Thyroid gland (tissue), 4 donors: ENCODE measurements at regions not wholly inside any gene's neighbourhood (a gene's known extent, or its start where the extent isn't known, plus 50 kb on each side); places are given as distances from the start of the nearest gene placed in this dataset.

ENCODE experiments used
- POLR2A ChIP-seq, 2 donors: fragments of 450-650 bp; IDR thresholded peaks; one replicate each; pipeline ENCODE4 v1.6.1; 2017; ENCODE audit warnings: antibody characterized with exemption in 2 of 2, mild to moderate bottlenecking in 2 of 2, moderate library complexity in 1 of 2
- TF ChIP-seq, protein P1 (sequence below), 6 experiments: fragments of 200-600 bp in 3 of 6; fragments of 450-650 bp in 3 of 6; sonication (generic) in 3 of 6; IDR thresholded peaks; one replicate each; pipeline ENCODE4 v1.5.1; 2016 to 2019; ENCODE audit warnings: antibody characterized with exemption in 6 of 6, mild to moderate bottlenecking in 2 of 6, inconsistent platforms in 1 of 6, moderate library complexity in 1 of 6

GRCh38 chr21:38144193-38144592, 112.6 kb upstream of the KCNJ15 start:
- TF ChIP-seq, protein P1, sequence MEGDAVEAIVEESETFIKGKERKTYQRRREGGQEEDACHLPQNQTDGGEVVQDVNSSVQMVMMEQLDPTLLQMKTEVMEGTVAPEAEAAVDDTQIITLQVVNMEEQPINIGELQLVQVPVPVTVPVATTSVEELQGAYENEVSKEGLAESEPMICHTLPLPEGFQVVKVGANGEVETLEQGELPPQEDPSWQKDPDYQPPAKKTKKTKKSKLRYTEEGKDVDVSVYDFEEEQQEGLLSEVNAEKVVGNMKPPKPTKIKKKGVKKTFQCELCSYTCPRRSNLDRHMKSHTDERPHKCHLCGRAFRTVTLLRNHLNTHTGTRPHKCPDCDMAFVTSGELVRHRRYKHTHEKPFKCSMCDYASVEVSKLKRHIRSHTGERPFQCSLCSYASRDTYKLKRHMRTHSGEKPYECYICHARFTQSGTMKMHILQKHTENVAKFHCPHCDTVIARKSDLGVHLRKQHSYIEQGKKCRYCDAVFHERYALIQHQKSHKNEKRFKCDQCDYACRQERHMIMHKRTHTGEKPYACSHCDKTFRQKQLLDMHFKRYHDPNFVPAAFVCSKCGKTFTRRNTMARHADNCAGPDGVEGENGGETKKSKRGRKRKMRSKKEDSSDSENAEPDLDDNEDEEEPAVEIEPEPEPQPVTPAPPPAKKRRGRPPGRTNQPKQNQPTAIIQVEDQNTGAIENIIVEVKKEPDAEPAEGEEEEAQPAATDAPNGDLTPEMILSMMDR (IDR thresholded peaks at IDR 0.05) = no peak
- TF ChIP-seq POLR2A (IDR thresholded peaks at IDR 0.05) = no peak
